GM18505 (cell line): ENCODE measurements at regions not wholly inside any gene's neighbourhood (a gene's known extent, or its start where the extent isn't known, plus 50 kb on each side); places are given as distances from the start of the nearest gene placed in this dataset.
"Not testable (repeated sequence)": the region's sequence is repeated elsewhere in the genome, so short reads cannot be mapped to it uniquely, and the experiment has no call there.

Source experiments
- ATAC-seq: cut with Tn5 transposase; IDR thresholded peaks from one replicate; pipeline ENCODE4 v1.9.1; 2021; ENCODE audit not compliant: unreplicated experiment
- POLR2A ChIP-seq: IDR thresholded peaks from 4 replicates; pipeline ENCODE4 v1.6.1; 2011; ENCODE audit warnings: borderline replicate concordance; ENCODE audit not compliant: insufficient read depth, insufficient read length; ENCODE audit errors: extremely low read depth

DNA sequence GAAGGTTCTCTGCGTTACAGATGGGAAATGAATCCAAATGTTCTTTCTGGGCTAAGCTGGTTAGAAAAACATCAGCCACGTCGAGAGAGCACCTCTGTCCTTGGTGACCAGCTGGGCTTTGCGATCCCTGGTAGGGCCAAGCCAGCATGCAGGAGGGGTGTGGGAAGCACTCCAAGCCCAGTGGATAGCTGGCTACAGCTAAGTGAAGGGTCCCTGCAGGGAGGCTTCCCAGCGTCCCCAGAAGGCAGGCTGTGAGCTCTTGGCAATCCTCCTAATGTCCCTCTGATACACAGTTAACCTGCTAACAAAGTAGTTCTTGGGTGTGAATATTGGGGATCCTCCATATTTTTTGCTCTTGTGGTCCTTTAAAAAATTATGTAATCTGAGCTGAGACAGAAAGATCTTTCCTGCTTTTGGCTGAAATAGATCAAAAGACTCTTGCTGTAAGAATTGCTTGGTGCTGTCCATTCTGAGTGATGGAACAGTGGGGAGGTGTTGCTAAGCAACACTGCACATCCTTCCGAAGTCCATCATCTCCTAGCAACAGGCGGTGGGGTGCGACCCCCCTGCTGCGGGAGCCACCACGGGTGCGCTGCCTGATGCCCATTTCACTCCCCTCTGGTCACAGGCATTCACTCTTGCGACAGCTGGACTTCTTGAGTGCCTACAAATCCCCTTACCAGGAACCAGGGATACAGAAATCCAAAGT, 88.5 kb upstream of the UXS1 start:
- no peak for TF ChIP-seq POLR2A
- no peak for ATAC-seq

DNA sequence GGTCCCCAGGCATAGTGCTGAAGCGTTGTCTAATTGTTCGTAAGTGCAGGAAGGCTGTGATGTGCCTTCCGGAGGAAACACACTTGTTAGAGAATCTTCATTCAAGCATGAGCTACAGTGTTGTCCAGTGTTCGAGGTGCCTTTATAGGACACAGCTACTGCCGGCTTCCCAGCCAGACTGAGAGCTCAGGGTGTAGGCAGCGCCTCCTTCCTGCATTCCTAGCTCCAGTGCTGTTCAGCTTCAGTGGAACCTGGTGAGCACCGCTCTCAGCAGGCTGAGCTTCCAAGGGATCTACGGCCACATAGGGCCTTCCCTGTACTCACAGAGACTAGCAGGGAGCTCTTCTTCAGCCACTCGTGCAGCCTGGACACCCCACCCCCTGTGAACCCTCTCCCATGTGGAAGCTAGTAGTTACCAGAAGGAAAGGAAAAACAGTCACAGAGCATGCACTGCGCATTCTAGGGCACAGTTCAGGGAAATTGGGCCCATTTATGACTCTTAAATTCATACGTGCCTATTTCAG, 87.9 kb upstream of the UXS1 start:
- not testable (repeated sequence) for ATAC-seq

DNA sequence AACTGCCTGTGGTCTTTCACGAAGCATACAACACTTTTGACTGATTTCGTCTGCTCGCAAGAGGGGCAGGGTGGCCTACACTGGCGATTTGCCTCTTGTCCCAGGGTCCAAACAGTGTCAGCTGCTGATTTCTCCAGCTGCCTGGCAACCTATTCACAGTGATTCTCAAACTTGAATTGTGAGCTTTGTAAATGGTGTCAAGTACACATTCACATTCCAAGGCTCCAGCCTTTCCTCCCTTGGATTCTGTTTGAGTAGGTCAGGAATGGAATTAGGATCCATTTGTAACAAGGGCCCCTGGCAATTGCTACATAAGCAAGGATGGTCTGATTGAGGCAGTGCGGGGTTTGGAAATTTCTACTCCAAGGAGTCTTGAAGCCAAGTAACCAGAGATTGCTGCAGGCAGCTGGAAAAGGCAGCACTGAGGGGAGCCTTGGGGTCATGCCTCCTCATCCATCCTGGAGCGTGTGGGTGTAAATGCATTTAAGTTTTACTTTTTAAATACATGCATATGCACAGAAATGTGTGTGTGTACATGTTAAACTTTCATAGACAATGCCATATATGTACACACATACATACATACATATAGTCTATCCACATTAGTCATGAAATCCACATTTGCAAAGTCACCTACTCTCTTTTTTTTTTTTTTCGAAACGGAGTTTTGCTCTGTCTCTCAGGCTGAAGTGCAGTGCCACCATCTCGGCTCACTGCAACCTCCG, 86.8 kb upstream of the UXS1 start:
- no peak for ATAC-seq
- no peak for TF ChIP-seq POLR2A

DNA sequence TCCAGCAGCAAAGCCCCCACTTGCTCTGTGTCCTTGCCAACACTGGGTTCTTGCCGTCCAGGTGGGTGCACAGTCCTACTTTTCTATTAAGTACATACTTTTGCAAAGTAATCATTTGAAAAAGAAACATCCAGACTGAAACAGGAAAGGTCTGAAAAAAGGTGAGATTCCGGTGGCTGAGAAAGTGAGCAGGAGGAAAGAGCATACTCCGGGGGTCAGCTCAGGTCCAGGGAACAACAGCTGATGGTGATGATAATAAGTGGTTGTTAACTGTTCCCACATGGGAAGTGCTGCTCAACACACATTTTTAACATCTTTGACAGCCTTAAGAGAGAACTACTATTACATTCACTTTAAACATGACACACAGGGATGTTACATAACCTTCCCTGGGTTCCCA, 86.1 kb upstream of the UXS1 start:
- no peak for TF ChIP-seq POLR2A
- no peak for ATAC-seq

DNA sequence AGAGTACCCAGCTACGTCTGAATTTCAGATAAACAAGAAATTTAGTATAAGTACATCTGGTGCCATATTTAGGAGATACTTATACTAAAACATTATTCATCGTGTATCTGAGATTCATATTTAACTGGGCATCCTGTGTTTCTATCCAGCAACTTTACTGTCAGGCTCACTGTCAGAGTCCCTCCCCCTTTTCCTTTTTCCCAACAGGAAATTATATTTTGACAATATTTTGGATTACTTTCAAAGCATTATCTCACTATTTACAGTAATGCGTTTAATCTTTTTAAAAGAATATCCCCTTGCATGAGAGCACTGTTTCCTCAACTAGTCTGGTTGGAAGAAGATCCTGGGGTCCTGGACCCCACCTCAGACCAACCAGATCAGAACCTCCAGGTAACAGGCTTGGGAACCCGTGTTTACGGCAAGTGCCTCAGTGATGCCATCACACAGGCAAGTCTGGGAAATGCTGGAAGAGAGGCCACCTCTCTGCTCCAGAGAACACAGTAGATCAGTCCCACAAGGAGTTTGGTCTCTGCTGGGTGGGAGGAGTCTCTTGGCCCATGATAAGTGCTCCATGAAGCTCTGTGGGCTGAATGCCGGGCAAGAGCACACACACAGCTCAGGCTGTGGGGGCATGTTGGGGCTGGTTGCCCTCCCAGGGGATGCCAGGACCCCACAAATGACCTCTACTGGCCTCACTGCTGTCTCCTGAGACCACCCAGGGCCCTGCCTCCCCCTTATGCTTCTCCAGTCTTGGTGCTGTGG, 84.2 kb upstream of the UXS1 start:
- no peak for ATAC-seq
- no peak for TF ChIP-seq POLR2A

DNA sequence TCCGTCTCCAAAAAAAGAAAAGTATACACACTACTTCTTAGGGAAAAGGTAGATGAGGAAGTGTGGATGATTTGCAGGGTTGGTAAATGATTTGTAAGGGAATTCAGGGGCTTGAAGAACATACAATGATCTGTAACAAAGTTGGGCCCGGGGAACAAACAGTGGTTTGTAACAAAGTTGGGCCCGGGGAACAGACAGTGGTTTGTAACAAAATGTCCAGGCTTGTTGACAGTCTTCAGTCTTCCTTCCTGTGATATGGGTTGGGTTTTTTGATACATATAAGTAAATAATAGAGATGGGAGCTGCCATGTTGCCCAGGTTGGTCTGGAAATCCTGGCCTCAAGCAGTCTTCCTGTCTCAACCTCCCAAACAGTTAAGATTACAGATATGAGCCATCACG, 83.3 kb upstream of the UXS1 start:
- no peak for TF ChIP-seq POLR2A
- ATAC-seq, result no peak

DNA sequence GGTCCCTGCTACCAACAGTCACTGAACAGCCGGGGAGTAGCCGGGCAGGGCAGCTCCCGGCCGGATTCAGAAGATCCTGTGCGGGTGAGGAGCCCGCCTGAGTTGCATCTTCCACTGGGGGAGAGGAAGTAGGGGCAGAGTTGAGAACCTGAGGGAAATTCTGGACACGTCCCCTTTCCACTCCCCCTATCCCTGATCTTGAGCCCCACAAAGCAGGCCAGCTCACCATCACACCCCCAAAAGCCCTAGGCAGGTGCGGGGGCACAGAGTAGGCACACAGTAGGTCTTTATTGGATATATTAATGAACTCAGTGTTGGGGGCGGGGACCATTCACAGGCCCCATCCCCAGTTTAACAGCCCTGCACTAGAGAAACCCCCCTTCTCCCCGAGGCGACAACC, 81.9 kb upstream of the UXS1 start:
- TF ChIP-seq POLR2A, result no peak
- no peak for ATAC-seq

DNA sequence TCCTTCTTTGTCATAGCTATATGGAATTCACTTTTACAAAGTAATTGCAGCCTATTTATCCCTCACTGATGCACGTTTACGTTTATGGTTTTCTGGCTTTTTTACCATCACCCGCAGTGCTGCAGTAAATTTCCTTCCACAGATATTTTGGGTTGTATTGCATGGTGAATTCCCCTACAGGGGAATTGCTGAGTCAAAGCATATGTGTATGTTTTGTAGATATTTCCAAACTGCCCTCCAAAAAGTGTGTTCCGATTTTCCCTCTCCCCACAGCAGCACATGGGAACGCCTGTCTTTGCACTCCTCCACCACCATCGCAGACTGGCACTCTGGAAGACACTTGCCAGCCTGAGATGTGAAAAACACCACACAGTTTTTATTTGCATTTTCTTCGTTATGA, 80.6 kb upstream of the UXS1 start:
- no peak for ATAC-seq
- TF ChIP-seq POLR2A, result no peak

DNA sequence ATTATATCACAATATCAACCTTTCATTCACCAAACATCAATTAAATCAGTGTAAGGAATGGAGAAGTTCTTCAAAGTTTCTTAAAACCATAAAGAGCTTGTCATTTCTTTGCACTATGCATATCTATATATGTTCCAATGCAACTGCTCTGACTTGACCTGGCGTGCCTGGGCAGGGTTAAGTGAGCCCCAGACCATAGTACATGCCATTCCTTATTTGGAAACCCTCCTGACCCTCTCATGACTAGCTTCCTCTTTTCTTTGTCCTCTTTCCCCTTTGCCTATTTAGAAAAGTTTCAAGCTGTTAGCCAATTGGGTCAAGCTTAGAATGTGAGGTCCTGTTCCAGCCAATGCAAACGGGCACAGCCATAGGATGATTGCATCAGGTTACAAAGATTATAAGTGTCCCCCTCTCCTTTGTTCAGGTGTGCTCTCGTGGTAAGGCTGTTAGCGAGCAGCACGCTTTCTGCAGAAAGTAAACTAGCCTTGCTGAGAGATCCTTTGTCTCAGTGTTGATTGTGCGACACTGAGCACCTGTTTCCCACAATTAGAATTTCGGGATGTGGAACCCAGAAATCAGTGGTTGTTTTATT, 78.2 kb upstream of the UXS1 start:
- ATAC-seq, result no peak
- TF ChIP-seq POLR2A, result no peak

DNA sequence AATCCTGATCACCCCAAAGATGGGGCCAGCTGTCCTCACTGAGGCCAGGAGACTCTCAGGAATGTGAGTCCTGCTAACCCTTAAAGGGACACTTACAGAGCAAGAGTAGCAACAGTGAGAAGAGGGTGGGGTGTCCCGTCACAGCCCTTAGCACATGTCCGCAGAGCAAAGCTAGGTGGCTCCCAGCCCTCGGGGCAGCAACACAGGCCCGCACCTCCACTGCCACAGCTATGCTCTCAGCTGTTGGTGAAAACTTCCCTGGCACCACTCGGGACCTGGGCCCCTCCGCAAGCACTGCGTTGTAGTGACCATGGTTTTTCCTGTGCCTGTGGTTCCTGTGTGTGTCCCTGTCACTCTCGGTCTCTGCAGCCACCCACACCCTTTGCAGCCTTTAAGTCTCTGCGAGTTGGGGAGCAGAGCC, 76.4 kb upstream of the UXS1 start:
- ATAC-seq, result no peak
- no peak for TF ChIP-seq POLR2A

DNA sequence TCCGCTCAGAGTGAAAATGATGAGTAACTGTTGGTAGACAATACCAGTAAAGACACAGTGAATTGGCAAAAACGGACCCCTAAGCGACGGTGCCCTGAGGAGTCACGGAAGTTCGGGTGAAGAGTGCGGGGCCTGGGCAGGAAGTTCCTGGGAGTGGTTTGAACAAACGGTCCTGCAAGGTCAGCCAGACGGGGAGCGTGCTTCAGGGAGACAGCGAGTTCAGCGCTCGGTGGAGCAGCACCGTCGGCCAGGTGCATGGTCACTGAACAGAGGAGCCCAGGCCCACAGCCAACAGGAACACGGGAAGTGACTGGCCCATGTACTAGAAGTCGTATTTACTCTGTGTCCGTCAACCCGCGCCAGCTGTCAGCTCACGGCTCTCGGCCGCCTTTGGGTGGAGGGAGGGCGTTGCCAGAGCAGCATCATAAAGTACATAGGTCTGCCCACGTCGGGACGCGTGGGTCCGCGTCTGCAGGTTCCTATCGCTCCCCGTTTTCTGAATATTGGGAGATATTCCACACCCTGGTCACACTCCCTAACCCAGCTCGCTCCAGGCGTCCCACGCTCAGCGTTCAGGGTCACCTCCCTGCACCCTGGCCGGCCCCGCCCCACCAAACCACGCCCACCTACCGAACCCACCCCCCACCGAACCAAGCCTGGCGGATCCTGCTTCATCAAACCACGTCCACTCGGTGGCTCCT, 75.6 kb upstream of the UXS1 start:
- TF ChIP-seq POLR2A, result no peak
- no peak for ATAC-seq

DNA sequence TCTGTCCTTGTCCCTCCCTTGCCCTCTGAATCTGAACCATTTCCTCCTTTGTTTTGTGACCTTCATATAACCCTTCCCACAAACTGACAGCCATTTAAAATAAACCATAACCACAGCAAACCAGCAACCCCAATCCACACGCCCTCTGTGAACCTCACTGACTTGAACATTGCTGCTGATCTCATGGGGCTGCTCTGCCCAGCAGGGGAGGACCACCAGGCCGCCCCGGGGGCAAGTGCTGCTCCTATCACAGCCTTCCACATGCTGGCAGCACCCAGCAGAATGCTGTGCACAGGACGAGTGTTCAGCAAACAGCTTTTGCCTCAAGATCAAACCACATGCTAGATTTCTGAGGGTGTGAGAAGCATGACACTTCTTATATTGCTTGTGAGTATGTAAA, 73.9 kb upstream of the UXS1 start:
- no peak for TF ChIP-seq POLR2A
- no peak for ATAC-seq

DNA sequence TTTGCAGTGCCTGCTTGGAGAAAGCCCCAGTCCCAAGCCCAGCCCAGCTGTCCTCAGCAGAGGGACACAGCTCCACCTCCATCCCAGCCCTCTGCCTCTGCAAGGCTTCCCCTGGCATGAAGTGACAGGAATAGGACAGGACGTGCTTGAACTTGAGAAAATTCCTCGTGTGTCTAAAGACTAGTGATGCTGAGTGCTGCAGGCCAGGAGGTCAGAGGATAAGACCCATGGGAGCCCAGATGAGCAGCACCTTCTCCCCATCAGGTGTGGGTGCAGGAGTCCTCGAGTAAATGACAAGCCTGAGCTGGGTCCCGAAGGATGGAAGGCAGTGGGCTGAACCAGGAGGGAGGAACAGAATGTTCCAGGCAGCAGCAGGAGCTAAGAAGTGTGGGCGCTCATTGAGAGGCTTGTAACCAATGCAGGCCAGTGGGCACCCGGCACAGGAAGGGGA, 67.8 kb upstream of the UXS1 start:
- no peak for ATAC-seq
- no peak for TF ChIP-seq POLR2A

DNA sequence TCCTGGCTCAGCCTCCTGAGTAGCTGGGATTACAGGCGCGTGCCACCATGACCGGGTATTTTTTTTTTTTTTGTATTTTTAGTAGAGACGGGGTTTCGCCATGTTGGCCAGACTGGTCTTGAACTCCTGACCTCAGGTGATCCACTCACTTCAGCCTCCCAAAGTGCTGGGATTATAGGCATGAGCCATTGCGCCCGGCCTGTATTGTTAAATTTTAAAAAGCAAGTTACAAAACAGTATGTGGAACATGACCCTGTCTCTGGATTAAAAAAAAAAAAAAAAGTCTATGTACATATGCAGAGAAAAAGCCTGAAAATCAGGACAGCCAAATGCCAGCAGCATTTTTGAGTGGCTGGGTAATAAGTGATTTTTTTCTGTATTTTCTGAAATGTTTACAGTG, 64.8 kb upstream of the UXS1 start:
- ATAC-seq, result not testable (repeated sequence)
